CD14-positive monocyte (primary cell): ENCODE measurements at regions not wholly inside any gene's neighbourhood (a gene's known extent, or its start where the extent isn't known, plus 50 kb on each side); places are given as distances from the start of the nearest gene placed in this dataset.
A peak's percentile ranks its signal among the peaks of the same experiment; 100 is the strongest.

ENCODE experiments used
- DNase-seq, 3 donors: peaks; one replicate each; pipeline ENCODE4 v3.0.0-alpha.2; 2011 to 2022
- H2AFZ ChIP-seq: 2 replicates; pipeline ENCODE4 v1.6.0; 2012; ENCODE audit warnings: mild to moderate bottlenecking, low read depth, low read length, inconsistent platforms; ENCODE audit not compliant: insufficient read depth, poor library complexity, severe bottlenecking
- H3K27ac ChIP-seq, 2 donors: 1 replicate in 1 of 2; 2 replicates in 1 of 2; pipeline ENCODE4 v1.5.1; 2012 to 2013; ENCODE audit warnings: low read length in 2 of 2, control low read depth in 1 of 2, inconsistent platforms in 1 of 2, low read depth in 1 of 2, mild to moderate bottlenecking in 1 of 2
- H3K27me3 ChIP-seq, 2 donors: one replicate each; pipeline versions ENCODE4 v1.6.0 to v1.6.1; 2011 to 2013; ENCODE audit warnings: low read length in 2 of 2; ENCODE audit not compliant: control insufficient read depth in 2 of 2, insufficient read depth in 2 of 2
- H3K36me3 ChIP-seq, 2 donors: replicated peaks in 1 of 2; 1 replicate in 1 of 2; 2 replicates in 1 of 2; pipeline versions ENCODE4 v1.5.1 to v1.6.1; 2012 to 2013; ENCODE audit warnings: low read length in 2 of 2, control low read depth in 1 of 2, inconsistent platforms in 1 of 2, mild to moderate bottlenecking in 1 of 2; ENCODE audit not compliant: insufficient read depth in 2 of 2, control insufficient read depth in 1 of 2
- H3K4me1 ChIP-seq, 2 donors: 1 replicate in 1 of 2; 2 replicates in 1 of 2; pipeline versions ENCODE4 v1.5.1 to v1.6.1; 2012 to 2013; ENCODE audit warnings: low read length in 2 of 2, control low read depth in 1 of 2, inconsistent platforms in 1 of 2, mild to moderate bottlenecking in 1 of 2, moderate library complexity in 1 of 2; ENCODE audit not compliant: insufficient read depth in 2 of 2, control insufficient read depth in 1 of 2
- H3K4me2 ChIP-seq: replicated peaks from 2 replicates; pipeline ENCODE3; 2012; ENCODE audit warnings: low read length, moderate library complexity, mild to moderate bottlenecking; ENCODE audit not compliant: poor library complexity, severe bottlenecking; ENCODE audit errors: extremely low read depth
- H3K4me3 ChIP-seq, 3 experiments: fragments of 200-600 bp in 1 of 3; sonication (generic) in 1 of 3; replicated peaks in 1 of 3; 1 replicate in 2 of 3; 2 replicates in 1 of 3; pipeline ENCODE4 v1.5.1; 2011 to 2013; ENCODE audit warnings: low read length in 3 of 3, mild to moderate bottlenecking in 3 of 3, control low read depth in 2 of 3, low read depth in 2 of 3, inconsistent platforms in 1 of 3, moderate library complexity in 1 of 3
- H3K79me2 ChIP-seq: 2 replicates; pipeline ENCODE4 v1.6.0; 2012; ENCODE audit warnings: mild to moderate bottlenecking, control low read depth, inconsistent platforms, low read length, moderate library complexity; ENCODE audit not compliant: insufficient read depth
- H3K9ac ChIP-seq: 2 replicates; pipeline ENCODE4 v1.6.0; 2017; ENCODE audit warnings: low read length, mild to moderate bottlenecking; ENCODE audit not compliant: insufficient read depth, poor library complexity, severe bottlenecking
- H3K9me3 ChIP-seq, 2 donors: replicated peaks in 1 of 2; 1 replicate in 1 of 2; 2 replicates in 1 of 2; pipeline versions ENCODE4 v1.5.1 to v1.6.1; 2012 to 2013; ENCODE audit warnings: low read length in 2 of 2, control low read depth in 1 of 2; ENCODE audit not compliant: control insufficient read depth in 1 of 2, insufficient read depth in 1 of 2
- H4K20me1 ChIP-seq: 2 replicates; pipeline ENCODE4 v1.6.0; 2012; ENCODE audit warnings: mild to moderate bottlenecking, low read length, control low read depth, moderate library complexity; ENCODE audit not compliant: insufficient read depth
- H3K27ac Mint-ChIP-seq, 7 donors: one replicate each; pipeline ENCODE4 v1.8.0; 2020; ENCODE audit warnings: mild to moderate bottlenecking in 7 of 7, mixed read lengths in 7 of 7, moderate library complexity in 6 of 7, inconsistent platforms in 2 of 7
- H3K27me3 Mint-ChIP-seq, 3 donors: one replicate each; pipeline ENCODE4 v1.8.0; 2021 to 2022; ENCODE audit warnings: low read depth in 3 of 3, mild to moderate bottlenecking in 3 of 3, mixed read lengths in 3 of 3, moderate library complexity in 3 of 3, inconsistent platforms in 1 of 3
- H3K36me3 Mint-ChIP-seq, 2 donors: one replicate each; pipeline ENCODE4 v1.8.0; 2020; ENCODE audit warnings: mixed read lengths in 2 of 2, inconsistent platforms in 1 of 2, mild to moderate bottlenecking in 1 of 2
- H3K4me1 Mint-ChIP-seq: one replicate; pipeline ENCODE4 v1.8.0; 2020; ENCODE audit warnings: mild to moderate bottlenecking, mixed read lengths
- H3K4me3 Mint-ChIP-seq, 2 donors: one replicate each; pipeline ENCODE4 v1.8.0; 2020; ENCODE audit warnings: mild to moderate bottlenecking in 2 of 2, mixed read lengths in 2 of 2, moderate library complexity in 1 of 2
- H3K9me3 Mint-ChIP-seq, 7 donors: one replicate each; pipeline ENCODE4 v1.8.0; 2020 to 2022; ENCODE audit warnings: mixed read lengths in 7 of 7, mild to moderate bottlenecking in 6 of 7, moderate library complexity in 6 of 7, inconsistent platforms in 2 of 7
- CTCF ChIP-seq: fragments of 200-600 bp; IDR thresholded peaks from one replicate; pipeline ENCODE4 v1.8.0; 2022; ENCODE audit warnings: antibody characterized with exemption, mild to moderate bottlenecking
- WGBS: methylation state at CpG from one replicate; pipeline ENCODE4 v1.1.5; 2013; ENCODE audit warnings: missing lambda C conversion rate; ENCODE audit not compliant: insufficient coverage; 5-methylcytosine and 5-hydroxymethylcytosine counted together
- intact Hi-C, 2 donors: fragments of 100-400 bp; cut with micrococcal nuclease; formaldehyde crosslinking; loops; one replicate each; pipeline versions ENCODE4 v1.15.0 to v1.15.1; 2023

DNA sequence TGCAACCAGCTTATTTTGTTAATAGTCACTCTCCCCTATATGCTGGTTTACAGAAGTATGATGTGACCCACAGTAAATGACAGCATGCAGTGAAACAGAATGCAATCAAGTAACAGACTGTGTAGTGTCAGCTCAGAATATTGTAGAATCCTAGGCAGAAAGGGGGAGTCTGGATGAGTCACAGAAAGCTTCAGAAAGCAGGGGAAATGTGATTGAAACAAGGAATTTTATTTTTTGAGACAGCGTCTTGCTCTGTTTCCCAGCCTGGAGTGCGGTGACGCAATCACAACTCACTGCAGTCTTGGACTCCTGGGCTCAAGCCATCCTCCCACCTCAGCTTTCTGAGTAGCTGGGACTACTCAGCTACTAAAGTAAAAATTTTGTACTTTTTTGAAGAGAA, 188.3 kb upstream of the FOXN2 start:
- peaks cover 12% of the 10 kb centered on the region for H3K4me1 Mint-ChIP-seq
- Histone ChIP-seq H3K9ac (no peak overlapping the region), H3K79me2 (no peaks in the 10 kb centered on the region), H3K4me2 (peak overlapping the region; percentile 18), H3K4me3 (peak overlapping the region in 1 of 3 experiments; percentile 21), H2AFZ (no peak overlapping the region), H3K4me1 (peaks cover 23 to 31% of the 10 kb centered on the region in 2 donors), H4K20me1 (no peaks in the 10 kb centered on the region), H3K27ac (peak overlapping the region in 1 of 2 donors; percentile 40), H3K36me3 (no peaks in the 10 kb centered on the region), H3K27me3 (no peaks in the 10 kb centered on the region), H3K9me3 (no peaks in the 10 kb centered on the region)
- H3K36me3 Mint-ChIP-seq: peaks cover 0 to 4% of the 10 kb centered on the region in 2 donors
- WGBS: 50% methylated on average over 3 of the region's 3 CpGs
- DNase-seq: peak in 2 of 3 donors; percentile 40 to 84
- peaks cover 0 to 2% (median 0%) of the 10 kb centered on the region in 7 donors for H3K9me3 Mint-ChIP-seq
- H3K27ac Mint-ChIP-seq: peak overlapping the region in 3 of 7 donors; percentile 30 to 74 (median 56)
- intact Hi-C loops: no loop called here
- H3K27me3 Mint-ChIP-seq: no peaks in the 10 kb centered on the region
- peak overlapping the region in 1 of 2 donors; percentile 60 for H3K4me3 Mint-ChIP-seq
- no peak for TF ChIP-seq CTCF

DNA sequence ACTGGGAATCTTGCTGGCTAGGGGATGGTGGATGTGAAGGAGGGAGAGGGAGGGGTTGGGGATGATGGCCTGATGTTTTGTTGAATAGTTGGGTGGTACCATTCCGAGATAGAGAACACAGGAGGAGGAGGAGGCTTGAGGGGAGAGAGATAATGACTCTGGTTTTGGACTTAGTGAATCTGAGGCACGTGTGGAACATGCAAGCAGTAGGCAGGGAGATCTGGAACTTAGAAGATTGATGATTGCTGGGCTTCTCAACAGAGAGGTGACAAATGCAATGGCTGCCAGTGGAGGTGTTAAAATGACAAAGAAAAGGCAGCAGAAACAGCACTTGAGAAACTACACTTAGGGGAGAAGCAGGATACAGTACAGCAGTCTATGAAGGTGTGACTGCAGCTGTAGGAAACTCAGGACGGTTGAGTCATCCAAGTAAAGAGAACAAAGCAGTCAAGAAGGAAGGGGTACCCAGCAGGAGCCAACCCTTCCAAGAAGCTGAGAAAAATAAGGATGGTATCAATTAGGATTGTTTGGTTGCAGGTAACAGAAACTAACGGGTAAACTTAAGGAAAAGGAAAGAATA, 186.8 kb upstream of the FOXN2 start:
- intact Hi-C loops: no loop called here
- Histone ChIP-seq H3K9ac (no peak overlapping the region), H3K4me2 (no peak overlapping the region), H3K4me1 (peaks cover 17 to 24% of the 10 kb centered on the region in 2 donors), H3K27me3 (no peaks in the 10 kb centered on the region), H3K4me3 (no peak overlapping the region), H4K20me1 (no peaks in the 10 kb centered on the region), H2AFZ (peak overlapping the region; percentile 1), H3K36me3 (no peaks in the 10 kb centered on the region), H3K9me3 (no peaks in the 10 kb centered on the region), H3K27ac (no peak overlapping the region), H3K79me2 (no peaks in the 10 kb centered on the region)
- no peak for DNase-seq
- H3K9me3 Mint-ChIP-seq: peaks cover 0 to 2% (median 0%) of the 10 kb centered on the region in 7 donors
- TF ChIP-seq CTCF: no peak
- no peak overlapping the region for H3K4me3 Mint-ChIP-seq
- H3K27me3 Mint-ChIP-seq: no peaks in the 10 kb centered on the region
- H3K27ac Mint-ChIP-seq: no peak overlapping the region
- peaks cover 6% of the 10 kb centered on the region for H3K4me1 Mint-ChIP-seq
- peaks cover 0 to 4% of the 10 kb centered on the region in 2 donors for H3K36me3 Mint-ChIP-seq
- 75% methylated on average over 3 of the region's 4 CpGs for WGBS
